GM19328 (cell line): ENCODE measurements at regions not wholly inside any gene's neighbourhood (a gene's known extent, or its start where the extent isn't known, plus 50 kb on each side); places are given as distances from the start of the nearest gene placed in this dataset.
"Not testable (repeated sequence)": the region's sequence is repeated elsewhere in the genome, so short reads cannot be mapped to it uniquely, and the experiment has no call there.

Experiments
- ATAC-seq: cut with Tn5 transposase; IDR thresholded peaks from one replicate; pipeline ENCODE4 v1.9.1; 2021; ENCODE audit warnings: mild to moderate bottlenecking, moderate library complexity; ENCODE audit not compliant: unreplicated experiment

DNA sequence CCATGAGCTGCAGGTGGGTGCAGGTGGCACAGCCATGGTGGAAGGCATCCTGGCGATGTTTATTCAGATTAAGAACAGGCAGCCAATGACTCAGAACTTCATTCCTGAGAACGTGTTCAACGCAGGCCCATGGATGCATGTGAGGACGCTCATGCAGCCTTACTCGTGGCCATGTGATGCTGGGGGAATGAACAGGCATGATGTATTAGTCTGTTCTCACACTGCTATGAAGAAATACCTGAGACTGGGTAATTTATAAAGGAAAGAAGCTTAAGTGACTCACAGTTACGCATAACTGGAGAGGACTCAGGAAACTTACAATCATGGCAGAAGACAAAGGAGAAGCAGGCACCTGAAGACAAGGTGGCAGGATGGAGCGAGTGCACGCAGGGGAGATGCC, 146.6 kb downstream of the RNASET2 start:
- no peak for ATAC-seq

DNA sequence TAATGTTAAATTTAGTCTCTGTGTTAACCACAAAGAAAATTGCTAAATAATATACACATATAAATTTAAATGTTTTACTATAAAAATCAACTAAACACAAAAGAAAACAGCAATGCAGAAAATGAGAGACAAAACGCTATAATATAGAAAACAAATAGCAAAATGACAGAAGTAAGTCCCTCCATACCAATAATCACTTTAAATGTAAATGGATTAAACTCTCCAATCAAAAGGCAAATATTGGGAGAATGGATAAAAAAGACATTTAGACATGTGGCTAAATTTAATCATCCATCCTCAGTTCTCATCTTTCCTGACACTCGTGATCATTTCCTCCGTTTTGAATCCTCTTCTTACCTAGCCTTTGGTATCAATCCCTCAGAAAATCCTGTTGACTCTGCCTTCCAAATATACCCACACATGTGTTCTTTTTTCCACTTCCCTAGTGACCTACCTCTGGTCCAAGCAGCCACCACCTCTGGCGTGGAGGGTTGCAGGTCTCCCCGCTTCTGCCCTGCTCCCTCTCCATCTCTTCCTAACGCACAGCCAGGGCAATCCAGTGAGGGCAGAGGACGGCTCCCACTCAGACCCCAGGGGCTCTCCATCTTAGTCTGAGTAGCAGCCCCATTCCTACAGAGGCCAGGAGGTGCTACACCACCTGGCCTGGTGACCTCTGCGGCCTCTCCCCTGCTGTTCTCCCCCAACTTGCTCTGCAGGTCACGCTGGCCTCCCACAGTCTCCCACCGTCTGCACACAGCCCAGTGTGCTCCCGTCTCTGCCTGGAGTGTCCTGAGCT, 149.2 kb downstream of the RNASET2 start:
- no peak for ATAC-seq

DNA sequence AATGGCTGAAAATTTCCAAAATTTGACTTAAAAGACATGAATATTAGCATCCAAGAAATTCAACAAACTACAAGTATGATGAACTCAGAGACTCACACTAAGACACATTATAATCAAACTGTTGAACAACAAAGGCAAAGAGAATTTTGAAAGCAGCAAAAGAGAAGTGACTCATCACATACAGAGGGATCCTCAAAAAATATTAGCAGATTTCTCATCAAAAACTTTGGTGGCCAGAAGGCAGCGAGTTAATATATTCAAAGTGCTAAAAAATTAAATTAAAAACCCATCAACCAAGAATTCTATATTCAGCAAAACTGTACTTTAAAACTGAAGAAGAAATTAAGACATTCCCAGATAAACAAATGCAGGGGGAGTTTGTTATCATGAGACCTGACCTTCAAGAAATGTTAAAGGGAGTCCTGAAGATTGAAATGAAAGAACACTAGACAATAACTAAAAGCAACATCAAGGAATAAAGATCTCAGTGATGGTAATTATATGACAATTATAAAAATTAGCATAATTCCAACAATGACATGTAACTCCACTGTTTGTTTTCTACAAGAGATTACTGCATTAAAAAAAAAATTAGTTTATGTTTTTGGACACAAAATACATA, 150.0 kb downstream of the RNASET2 start:
- ATAC-seq: no peak

DNA sequence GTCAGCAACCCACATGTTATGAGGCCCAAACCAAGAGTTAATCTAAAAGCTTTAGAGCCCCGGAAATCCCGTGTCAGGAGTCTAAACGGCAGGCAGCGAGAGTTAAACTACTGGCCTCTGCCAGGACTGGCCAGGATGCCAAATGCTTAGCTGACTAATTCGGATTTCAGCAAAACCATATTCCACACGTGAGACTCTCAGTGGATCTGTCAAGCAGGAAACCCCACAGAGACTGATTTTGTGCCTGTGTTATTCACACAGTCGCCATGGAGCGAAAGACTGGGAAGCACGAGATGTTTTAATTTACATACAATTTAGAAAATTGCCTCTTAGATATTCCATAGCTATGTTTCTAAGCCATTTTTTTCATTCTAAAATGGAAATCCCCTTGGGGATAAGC, 152.9 kb downstream of the RNASET2 start:
- no peak for ATAC-seq

DNA sequence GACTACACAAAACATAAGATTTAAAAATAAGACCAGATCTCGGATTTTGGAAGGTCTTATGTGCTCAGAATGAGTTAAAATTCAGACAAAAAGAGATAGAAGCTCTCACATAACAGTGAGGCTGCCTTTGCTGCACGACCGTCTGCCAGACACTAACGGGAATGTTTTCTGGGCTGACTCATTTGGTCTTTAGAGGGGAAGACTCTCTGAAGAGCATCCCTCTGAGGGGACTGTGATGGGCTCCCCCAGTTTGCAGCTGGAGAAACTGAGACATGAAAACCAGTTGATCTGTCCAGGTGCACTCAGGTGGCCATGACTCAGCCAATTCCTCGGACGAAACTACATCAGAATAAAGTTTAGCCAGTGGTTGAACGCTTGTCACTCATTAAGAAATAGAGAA, 153.9 kb downstream of the RNASET2 start:
- no peak for ATAC-seq

DNA sequence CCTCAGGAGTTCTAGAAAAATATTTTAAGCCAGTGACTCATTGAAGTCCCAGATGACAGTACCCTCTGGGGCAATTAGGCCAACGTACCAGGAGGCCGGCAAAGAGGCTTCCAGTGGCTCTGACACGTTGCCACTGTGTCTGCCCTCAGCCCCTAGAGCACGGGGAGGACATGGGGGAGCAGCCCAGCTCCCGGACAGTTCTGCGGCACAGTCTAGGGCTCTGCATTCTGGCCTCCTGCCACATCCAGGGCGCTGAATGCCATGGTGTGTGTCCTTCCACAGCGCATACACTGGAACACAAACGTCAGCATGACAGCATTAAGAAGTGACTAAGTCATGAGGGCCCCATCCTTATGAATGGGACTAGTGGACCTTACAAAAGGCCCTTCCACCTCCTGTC, 156.2 kb downstream of the RNASET2 start:
- ATAC-seq: no peak

DNA sequence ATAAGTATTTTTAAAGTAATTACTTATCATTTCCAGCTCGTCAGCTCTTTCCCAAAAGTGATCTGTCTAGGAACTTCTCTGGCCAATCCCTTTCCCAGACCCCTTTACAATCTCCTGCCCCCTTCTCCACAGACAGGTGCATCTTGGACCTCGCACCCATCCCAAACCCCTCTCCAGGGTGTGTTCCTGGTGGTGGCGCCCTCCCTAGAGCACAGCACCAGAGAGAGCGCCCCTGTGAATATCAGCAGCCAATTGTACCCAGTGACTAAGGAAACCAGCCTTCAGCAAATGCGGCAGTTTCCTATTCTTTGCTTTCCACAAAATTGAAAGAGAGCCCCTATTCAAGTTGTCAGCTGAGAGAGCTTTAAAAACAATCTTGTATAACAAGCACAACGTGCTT, 157.7 kb downstream of the RNASET2 start:
- ATAC-seq: no peak

DNA sequence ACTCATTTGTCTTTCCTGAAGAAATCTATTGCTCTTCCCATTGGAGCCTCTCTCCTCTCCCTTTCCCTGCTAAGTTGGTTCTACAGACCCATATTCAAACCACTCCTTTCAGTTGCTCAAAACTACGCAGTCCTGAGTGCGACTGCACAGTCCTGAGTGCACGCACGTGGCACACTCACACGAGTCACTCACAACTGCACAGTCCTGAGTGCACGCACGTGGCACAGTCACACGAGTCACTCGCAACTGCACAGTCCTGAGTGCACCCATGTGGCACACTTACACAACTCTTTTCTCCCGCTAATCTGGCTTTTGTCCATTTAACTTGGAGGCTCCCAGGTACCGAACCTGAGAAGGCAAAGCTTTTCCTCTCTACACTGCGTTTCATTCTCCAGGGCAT, 159.7 kb downstream of the RNASET2 start:
- ATAC-seq: no peak

DNA sequence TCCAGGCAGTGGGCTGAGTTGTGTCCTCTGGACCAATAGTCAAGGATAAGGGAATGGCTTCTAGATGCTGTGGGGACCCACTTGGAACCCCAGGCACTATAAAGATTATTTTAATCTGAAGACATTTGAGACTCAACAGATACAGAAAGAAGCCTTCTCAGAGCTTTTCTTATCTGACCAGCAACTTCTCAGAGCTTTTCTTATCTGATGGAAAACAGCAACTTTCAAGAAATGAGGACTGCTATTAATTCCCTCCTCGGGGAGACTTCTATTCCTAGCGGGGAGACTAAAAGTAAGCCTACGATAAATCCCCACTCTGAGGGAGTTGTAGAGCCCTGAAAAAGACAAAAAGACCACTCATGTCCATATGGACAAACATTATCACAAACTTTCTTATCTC, 160.5 kb downstream of the RNASET2 start:
- ATAC-seq: no peak

DNA sequence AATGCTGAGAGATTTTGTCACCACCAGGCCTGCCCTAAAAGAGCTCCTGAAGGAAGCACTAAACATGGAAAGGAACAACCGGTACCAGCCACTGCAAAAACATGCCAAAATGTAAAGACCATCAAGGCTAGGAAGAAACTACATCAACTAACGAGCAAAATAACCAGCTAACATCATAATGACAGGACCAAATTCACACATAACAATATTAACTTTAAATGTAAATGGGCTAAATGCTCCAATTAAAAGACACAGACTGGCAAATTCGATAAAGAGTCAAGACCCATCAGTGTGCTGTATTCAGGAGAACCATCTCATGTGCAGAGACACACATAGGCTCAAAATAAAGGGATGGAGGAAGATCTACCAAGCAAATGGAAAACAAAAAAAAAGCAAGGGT, 163.8 kb upstream of the RPS6KA2 start:
- not testable (repeated sequence) for ATAC-seq

DNA sequence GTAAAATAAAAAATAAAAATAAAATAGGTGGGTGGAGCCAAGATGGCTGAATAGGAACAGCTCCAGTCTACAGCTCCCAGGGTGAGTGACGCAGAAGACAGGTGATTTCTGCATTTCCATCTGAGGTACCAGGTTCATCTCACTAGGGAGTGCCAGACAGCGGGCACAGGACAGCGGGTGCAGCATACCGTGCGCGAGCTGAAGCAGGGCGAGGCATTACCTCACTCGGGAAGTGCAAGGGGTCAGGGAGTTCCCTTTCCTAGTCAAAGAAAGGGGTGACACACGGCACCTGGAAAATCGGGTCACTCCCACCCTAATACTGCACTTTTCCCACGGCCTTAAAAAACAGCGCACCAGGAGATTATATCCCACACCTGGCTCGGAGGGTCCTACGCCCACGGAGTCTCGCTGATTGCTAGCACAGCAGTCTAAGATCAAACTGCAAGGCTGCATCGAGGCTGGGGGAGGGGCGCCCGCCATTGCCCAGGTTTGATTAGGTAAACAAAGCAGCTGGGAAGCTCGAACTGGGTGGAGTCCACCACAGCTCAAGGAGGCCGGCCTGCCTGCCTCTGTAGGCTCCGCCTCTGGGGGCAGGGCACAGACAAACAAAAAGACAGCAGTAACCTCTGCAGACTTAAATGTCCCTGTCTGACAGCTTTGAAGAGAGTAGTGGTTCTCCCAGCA, 161.9 kb upstream of the RPS6KA2 start:
- ATAC-seq: not testable (repeated sequence)

DNA sequence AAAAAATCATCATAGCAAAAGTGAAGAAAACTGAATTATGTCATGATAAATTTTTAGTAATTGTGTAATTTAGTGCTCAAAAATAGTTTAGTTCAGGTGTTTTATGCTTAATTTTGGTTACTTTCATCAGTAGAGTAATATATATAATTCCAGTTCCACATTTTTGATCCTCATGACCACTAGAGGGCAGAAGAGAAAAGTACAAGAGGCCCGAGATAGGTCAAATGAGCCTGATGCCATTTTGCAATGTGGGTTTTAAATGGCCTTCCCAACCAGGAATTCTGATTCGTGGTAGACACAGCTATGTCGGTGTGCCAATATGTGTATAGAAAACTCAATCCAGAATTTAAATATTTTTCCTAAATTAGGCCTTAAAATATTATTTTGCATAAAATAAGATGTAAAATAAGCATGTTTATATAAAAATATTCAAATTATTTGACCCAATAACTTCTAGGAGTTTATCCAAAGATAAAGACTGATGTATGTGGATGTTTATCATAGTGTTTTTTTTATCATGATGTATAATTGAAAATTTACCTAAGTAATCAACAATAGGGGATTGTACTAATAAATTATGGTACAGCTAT, 159.7 kb upstream of the RPS6KA2 start:
- ATAC-seq: no peak

DNA sequence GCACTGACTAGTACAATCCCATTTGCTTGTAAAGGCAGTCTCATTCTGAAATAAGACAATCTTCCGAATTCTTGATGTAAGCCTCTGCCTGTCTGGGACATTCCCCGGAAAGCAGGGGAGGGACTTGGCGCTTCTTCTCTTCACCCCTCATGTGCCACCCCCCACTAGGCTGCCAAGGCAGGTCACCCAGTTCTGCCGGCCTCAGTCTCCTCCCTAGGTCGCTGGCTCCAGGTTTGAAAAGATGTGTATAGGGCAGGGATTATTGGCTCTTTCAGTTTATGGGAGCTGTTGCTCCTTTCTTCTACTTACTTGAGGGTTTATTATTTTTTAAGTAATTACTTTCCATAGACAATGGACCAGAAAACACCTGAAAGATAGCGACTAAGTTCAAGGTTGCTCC, 158.1 kb upstream of the RPS6KA2 start:
- ATAC-seq: no peak

DNA sequence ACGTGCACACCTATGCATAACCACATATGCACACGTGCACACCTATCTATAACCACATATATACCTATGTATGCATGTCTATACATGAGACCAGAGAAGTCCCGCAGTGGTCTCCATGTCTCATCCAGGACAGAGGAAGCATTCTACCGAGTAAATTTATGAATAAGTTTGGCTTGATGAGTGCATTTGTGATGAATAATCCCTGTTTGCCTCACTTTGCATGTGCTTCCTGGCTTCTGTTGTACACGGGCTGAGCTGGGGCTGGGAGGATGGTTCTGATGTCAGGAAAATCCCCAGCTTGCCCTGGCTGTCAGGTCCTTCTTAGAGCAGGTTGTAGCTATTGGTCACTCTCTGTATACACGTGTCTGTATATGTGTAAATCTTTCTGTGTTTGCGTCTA, 157.6 kb upstream of the RPS6KA2 start:
- ATAC-seq: no peak

DNA sequence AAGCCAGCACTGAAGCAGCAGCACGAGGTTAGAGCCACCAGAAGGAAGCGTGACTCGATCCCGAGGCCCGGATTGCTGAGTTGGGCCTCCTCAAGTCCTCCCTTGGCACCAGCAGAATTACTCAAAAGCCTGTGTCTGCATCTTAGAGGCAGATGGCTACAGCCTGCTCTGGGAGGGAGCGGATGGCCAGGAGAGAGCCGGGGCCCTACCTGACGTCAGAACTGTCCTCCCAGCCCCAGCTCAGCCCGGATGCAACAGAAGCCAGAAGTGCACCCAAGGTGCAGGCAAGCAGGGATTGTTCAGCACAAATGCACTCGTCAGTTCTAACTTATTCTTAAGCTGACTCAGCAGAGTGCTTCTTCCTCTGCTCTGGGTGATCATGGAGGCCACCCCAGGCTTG, 155.5 kb upstream of the RPS6KA2 start:
- no peak for ATAC-seq

DNA sequence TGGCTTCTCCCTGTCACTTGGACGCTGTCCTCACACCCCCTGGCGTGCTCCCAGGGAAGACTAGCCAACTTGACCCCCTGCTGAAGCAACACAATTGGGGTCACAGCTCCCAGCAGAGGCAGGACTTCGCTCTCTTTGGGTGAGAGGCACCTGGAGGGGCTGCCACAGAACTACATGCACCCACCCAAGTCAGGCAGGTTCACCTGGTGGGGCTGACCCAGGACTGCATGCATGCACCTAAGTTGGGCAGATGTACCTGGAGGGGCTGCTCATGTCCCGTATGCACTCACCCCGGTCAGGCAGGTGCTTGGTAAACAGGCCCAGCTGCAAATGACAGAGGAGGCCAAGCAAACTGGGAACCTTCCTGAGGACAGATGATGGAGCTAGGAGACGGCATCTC, 154.3 kb upstream of the RPS6KA2 start:
- ATAC-seq: no peak

DNA sequence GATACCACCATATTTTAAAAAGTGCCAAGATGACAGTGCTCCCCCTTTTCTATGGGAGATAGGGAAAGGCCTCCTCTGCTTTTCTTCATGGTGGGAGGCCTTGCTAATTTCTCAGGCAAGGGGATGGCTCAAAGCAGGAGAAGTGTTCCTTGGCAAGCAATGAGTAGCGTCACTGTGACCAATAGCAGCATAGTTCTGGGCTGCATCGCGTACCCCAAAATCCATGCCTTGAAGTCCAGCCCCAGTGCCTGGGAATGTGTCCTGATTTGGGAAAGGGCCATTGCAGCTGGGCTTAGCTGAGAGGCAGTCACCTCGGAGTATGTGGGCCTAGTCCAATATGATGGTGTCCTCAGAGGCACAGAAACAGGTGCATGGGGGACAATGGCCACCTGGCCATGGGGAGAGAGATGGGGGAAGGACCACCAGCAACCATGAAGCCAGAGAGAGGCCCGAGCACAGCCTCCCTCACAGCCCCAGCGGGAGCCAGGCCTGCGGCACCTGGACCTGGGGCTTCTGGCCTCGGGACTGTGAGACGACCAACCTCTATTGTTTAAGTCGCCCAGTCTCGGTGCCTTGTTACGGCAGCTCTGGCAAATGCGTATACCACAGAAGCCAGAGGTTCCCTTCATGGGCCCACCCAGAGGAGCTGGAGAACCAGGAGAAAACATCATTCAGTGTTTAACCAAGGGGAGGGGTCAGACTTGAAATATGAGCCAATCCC, 153.1 kb upstream of the RPS6KA2 start:
- ATAC-seq: no peak

DNA sequence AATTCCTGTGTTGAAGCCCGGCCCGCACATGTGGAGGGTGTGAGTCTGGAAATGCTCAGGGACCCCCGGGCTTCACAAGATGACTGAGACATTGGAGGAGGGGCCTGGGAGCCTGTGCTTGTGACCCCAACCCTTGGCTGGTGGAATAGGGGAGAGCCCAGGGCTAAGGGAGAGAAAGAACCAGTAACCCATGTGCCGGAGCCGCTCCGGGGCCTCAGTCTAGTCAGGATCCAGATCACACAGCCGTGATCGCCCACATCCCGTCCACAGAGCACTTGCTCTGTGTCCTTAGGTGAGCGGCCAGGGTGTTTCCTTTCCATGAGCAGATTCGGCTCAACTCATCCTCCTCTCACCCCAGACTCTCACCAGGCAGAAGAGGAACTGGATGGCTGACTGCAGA, 152.3 kb upstream of the RPS6KA2 start:
- no peak for ATAC-seq

DNA sequence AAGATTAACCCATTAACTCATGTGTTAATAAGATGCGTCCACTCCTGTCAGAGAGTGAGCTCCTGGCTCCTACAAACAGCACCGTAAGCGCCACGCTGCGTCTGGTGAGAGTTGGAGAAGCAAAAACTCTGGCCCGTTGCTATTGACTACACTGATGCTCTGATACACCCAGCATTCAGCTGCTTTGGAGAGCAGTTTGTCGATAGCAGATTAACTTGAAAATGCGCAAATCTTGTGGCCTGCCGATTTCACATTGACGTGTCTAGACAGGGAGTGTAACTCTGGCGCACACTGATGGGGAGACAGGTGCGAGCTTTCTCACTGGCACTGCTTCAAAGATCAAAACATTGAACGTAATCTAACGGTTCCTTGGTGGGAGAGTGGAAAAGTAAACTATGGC, 151.7 kb upstream of the RPS6KA2 start:
- ATAC-seq: no peak

DNA sequence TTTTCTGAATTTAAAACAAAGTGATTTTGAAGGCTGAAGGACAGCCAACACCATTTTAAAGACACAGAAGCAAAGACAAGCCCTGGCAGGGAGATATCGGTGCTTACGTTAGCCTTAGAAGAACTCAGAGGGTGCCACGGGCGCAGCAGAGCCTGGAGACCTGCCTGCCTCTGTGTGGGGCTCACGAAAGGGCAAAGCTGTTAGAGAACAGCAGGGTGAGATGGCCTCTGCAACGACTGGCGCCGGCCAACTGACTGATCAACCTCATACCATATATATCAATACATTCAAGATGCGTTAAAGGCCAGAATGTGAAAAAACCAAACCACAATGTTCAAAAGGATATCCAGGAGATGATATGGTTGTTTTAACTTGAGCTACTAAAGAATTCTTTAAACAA, 151.0 kb upstream of the RPS6KA2 start:
- no peak for ATAC-seq

DNA sequence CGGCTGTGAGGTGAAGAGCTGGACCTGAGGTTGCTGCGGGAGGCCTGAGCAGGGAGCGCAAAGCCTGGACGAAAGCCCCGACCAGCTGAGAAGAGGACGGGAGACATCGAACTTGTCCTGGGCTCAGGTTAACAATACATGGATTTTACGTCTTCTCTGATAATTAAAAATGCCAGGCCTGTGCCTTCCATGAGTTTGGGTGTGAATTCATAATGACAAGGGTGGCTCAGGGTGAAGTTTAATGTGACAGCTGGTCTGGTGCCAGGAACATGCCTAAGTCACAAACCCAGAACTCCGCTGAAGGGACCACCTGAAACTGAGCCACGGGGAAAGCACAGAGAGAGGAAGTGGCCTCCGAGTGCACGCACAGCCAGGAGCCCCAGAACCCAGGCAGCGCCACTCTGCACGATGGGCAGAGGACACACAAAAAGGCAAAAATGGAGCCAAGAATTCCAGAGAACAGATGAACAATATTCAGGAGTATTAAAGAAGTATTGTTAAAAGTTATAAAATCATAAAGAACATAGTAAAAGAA, 150.1 kb upstream of the RPS6KA2 start:
- ATAC-seq: no peak
